ENCODE measurements at regions not wholly inside any gene's neighbourhood (a gene's known extent, or its start where the extent isn't known, plus 50 kb on each side); places are given as distances from the start of the nearest gene placed in this dataset.

- Histone ChIP-seq H3K4me1 (no peaks in the 10 kb centered on the region), H3K4me3 (no peak overlapping the region), H3K27me3 (no peaks in the 10 kb centered on the region), H3K27ac (no peak overlapping the region), H3K9me3 (no peaks in the 10 kb centered on the region), H3K36me3 (no peaks in the 10 kb centered on the region)
- 90 to 95% methylated on average over 1 of the region's 1 CpG for WGBS, 2 donors
- DNase-seq, result no peak
- TF ChIP-seq POLR2AphosphoS5 (IDR thresholded peaks at IDR 0.05), result no peak
- TF ChIP-seq EP300 (IDR thresholded peaks at IDR 0.05), result no peak
- no peak for TF ChIP-seq POLR2A (IDR thresholded peaks at IDR 0.05)
- TF ChIP-seq, protein P1, sequence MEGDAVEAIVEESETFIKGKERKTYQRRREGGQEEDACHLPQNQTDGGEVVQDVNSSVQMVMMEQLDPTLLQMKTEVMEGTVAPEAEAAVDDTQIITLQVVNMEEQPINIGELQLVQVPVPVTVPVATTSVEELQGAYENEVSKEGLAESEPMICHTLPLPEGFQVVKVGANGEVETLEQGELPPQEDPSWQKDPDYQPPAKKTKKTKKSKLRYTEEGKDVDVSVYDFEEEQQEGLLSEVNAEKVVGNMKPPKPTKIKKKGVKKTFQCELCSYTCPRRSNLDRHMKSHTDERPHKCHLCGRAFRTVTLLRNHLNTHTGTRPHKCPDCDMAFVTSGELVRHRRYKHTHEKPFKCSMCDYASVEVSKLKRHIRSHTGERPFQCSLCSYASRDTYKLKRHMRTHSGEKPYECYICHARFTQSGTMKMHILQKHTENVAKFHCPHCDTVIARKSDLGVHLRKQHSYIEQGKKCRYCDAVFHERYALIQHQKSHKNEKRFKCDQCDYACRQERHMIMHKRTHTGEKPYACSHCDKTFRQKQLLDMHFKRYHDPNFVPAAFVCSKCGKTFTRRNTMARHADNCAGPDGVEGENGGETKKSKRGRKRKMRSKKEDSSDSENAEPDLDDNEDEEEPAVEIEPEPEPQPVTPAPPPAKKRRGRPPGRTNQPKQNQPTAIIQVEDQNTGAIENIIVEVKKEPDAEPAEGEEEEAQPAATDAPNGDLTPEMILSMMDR (IDR thresholded peaks at IDR 0.05), result no peak
- intact Hi-C loops (cut with DNase I), result no loop called here
Measured at GRCh38 chr4:23233596-23233995, 540.9 kb downstream of the GBA3 start.

DNA sequence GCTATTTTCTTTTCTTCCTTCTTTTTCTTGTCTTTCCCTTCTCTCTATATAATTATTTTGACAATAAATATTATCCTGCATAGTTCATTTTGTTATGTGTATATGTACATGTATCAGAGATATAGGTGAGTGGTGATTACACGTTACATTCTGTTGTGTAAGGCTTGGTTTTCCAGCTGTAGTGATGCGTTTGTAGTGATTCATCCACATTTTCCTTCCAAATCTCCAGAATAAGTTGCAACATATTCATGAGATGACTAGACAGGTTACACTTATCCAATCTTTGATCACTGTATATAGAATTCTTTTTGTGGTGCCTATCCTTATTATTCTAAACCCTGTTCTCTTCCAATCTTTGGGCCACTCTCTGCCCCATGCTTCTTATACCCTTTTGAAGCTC, 540.2 kb downstream of the GBA3 start:
- H3K4me1 ChIP-seq, result no peaks in the 10 kb centered on the region
- no peaks in the 10 kb centered on the region for H3K36me3 ChIP-seq
- intact Hi-C loops (cut with DNase I), result no loop called here
- TF ChIP-seq POLR2A (IDR thresholded peaks at IDR 0.05) (no peak), EP300 (IDR thresholded peaks at IDR 0.05) (no peak), POLR2AphosphoS5 (IDR thresholded peaks at IDR 0.05) (no peak)
- TF ChIP-seq, protein P1 (IDR thresholded peaks at IDR 0.05), result no peak
- no peaks in the 10 kb centered on the region for H3K27me3 ChIP-seq
- H3K9me3 ChIP-seq, result no peaks in the 10 kb centered on the region
- no peak for DNase-seq
- no peak overlapping the region for H3K27ac ChIP-seq
- WGBS, 2 donors, result 92% methylated on average over 2 of the region's 2 CpGs
- no peak overlapping the region for H3K4me3 ChIP-seq

GRCh38 chr4:23225564-23225963, 532.8 kb downstream of the GBA3 start:
- Histone ChIP-seq H3K36me3 (no peaks in the 10 kb centered on the region), H3K4me3 (no peak overlapping the region), H3K27me3 (no peaks in the 10 kb centered on the region), H3K4me1 (no peaks in the 10 kb centered on the region), H3K9me3 (no peaks in the 10 kb centered on the region), H3K27ac (no peak overlapping the region)
- TF ChIP-seq, protein P1 (IDR thresholded peaks at IDR 0.05), result no peak
- TF ChIP-seq POLR2AphosphoS5 (IDR thresholded peaks at IDR 0.05) (no peak), POLR2A (IDR thresholded peaks at IDR 0.05) (no peak), EP300 (IDR thresholded peaks at IDR 0.05) (no peak)
- no peak for DNase-seq
- 69 to 71% methylated on average over 1 of the region's 1 CpG for WGBS, 2 donors
- intact Hi-C loops (cut with DNase I), result no loop called here

- Histone ChIP-seq H3K36me3 (no peaks in the 10 kb centered on the region), H3K4me1 (no peaks in the 10 kb centered on the region), H3K27me3 (no peaks in the 10 kb centered on the region), H3K9me3 (no peaks in the 10 kb centered on the region), H3K4me3 (no peak overlapping the region), H3K27ac (no peak overlapping the region)
- no peak for DNase-seq
- TF ChIP-seq POLR2AphosphoS5 (IDR thresholded peaks at IDR 0.05), result no peak
- TF ChIP-seq, protein P1 (IDR thresholded peaks at IDR 0.05), result no peak
- no peak for TF ChIP-seq POLR2A (IDR thresholded peaks at IDR 0.05)
- no peak for TF ChIP-seq EP300 (IDR thresholded peaks at IDR 0.05)
- WGBS, 2 donors, result 46 to 63% methylated on average over 4 of the region's 4 CpGs
- intact Hi-C loops (cut with DNase I), result no loop called here
Measured at GRCh38 chr4:23224684-23225420, 532.1 kb downstream of the GBA3 start.

GRCh38 chr4:23220911-23221310, 528.2 kb downstream of the GBA3 start:
- H3K9me3 ChIP-seq, result no peaks in the 10 kb centered on the region
- no peaks in the 10 kb centered on the region for H3K27me3 ChIP-seq
- no peak for DNase-seq
- intact Hi-C loops (cut with DNase I), result no loop called here
- no peak overlapping the region for H3K4me3 ChIP-seq
- H3K36me3 ChIP-seq, result no peaks in the 10 kb centered on the region
- WGBS, 2 donors, result 83 to 84% methylated on average over 2 of the region's 2 CpGs
- no peak overlapping the region for H3K27ac ChIP-seq
- H3K4me1 ChIP-seq, result no peaks in the 10 kb centered on the region
- TF ChIP-seq EP300 (IDR thresholded peaks at IDR 0.05) (no peak), POLR2AphosphoS5 (IDR thresholded peaks at IDR 0.05) (no peak), POLR2A (IDR thresholded peaks at IDR 0.05) (no peak)
- TF ChIP-seq, protein P1 (IDR thresholded peaks at IDR 0.05), result no peak
